Small intestine (tissue), 7 donors: ENCODE measurements at regions not wholly inside any gene's neighbourhood (a gene's known extent, or its start where the extent isn't known, plus 50 kb on each side); places are given as distances from the start of the nearest gene placed in this dataset.

Source experiments
- DNase-seq, 2 donors: peaks; one replicate each; pipeline versions ENCODE4 v3.0.0 to v3.0.0-alpha.2; 2013
- FAIRE-seq: peaks from 2 replicates; lab custom pipeline; 2012; peaks lifted over from hg19 to GRCh38; lab: Jason Lieb, UNC
- H3K27ac ChIP-seq, 3 donors: one replicate each; pipeline ENCODE4 v1.5.1; 2013; ENCODE audit warnings: low read length in 2 of 3, mild to moderate bottlenecking in 2 of 3, control low read depth in 1 of 3, inconsistent platforms in 1 of 3, low read depth in 1 of 3, moderate library complexity in 1 of 3
- H3K27me3 ChIP-seq, 3 donors: one replicate each; pipeline ENCODE4 v1.6.1; 2013; ENCODE audit warnings: low read length in 3 of 3, inconsistent platforms in 1 of 3; ENCODE audit not compliant: control insufficient read depth in 3 of 3, insufficient read depth in 3 of 3
- H3K36me3 ChIP-seq, 3 donors: one replicate each; pipeline ENCODE4 v1.6.1; 2013; ENCODE audit warnings: low read length in 3 of 3, inconsistent platforms in 1 of 3, low read depth in 1 of 3, mild to moderate bottlenecking in 1 of 3, moderate library complexity in 1 of 3; ENCODE audit not compliant: control insufficient read depth in 3 of 3, insufficient read depth in 2 of 3
- H3K4me1 ChIP-seq, 3 donors: one replicate each; pipeline ENCODE4 v1.6.1; 2013; ENCODE audit warnings: low read length in 2 of 3, inconsistent platforms in 1 of 3, low read depth in 1 of 3, mild to moderate bottlenecking in 1 of 3, moderate library complexity in 1 of 3; ENCODE audit not compliant: control insufficient read depth in 3 of 3, insufficient read depth in 2 of 3
- H3K4me3 ChIP-seq, 3 donors: one replicate each; pipeline ENCODE4 v1.5.1; 2013; ENCODE audit warnings: low read length in 3 of 3, control low read depth in 1 of 3, inconsistent platforms in 1 of 3, low read depth in 1 of 3, mild to moderate bottlenecking in 1 of 3, moderate library complexity in 1 of 3
- H3K9me3 ChIP-seq, 2 donors: one replicate each; pipeline ENCODE4 v1.6.1; 2013; ENCODE audit warnings: low read depth in 1 of 2, low read length in 1 of 2; ENCODE audit not compliant: control insufficient read depth in 2 of 2, insufficient read depth in 1 of 2
- WGBS, 3 donors: extraction: QIAGEN DNeasy Blood & Tissue Kit; methylation state at CpG; one replicate each; pipeline ENCODE4 v1.1.7; 2013; 5-methylcytosine and 5-hydroxymethylcytosine counted together
- donor health status: healthy with polysubstance abuse.
- donor health status: control.
- donor health status: control.
- donor health status: Bipolar disorder and iron deficiency.
- donor health status: healthy.

DNA sequence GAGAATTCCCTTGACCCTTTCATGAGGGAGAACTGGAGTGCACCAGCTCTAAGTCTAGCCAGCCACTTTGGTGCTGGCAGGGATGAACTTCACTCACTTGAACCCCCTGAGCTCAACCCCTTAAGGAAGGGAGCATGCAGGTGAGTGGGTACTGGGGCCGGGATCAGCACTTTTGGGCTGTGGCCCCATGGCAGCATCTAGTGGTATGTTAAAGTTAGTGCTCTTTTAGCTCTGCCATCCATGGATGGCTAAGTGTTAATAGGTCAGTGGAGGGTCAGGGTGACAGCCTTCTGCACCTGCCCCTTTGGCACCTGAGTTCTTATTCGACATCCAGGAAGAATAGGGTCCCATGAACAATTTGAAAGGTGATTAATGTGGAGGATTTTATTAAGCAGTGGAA, 689.0 kb upstream of the FSHR start:
- no peak overlapping the region for H3K27ac ChIP-seq
- no peak overlapping the region for H3K4me3 ChIP-seq
- peaks cover 0 to 11% of the 10 kb centered on the region in 2 donors for H3K9me3 ChIP-seq
- H3K36me3 ChIP-seq: no peaks in the 10 kb centered on the region
- FAIRE-seq: no peak
- no peak for DNase-seq
- no peaks in the 10 kb centered on the region for H3K4me1 ChIP-seq
- H3K27me3 ChIP-seq: no peaks in the 10 kb centered on the region
- WGBS, 3 donors: 69 to 84% (median 74%) methylated on average over 2 of the region's 2 CpGs

DNA sequence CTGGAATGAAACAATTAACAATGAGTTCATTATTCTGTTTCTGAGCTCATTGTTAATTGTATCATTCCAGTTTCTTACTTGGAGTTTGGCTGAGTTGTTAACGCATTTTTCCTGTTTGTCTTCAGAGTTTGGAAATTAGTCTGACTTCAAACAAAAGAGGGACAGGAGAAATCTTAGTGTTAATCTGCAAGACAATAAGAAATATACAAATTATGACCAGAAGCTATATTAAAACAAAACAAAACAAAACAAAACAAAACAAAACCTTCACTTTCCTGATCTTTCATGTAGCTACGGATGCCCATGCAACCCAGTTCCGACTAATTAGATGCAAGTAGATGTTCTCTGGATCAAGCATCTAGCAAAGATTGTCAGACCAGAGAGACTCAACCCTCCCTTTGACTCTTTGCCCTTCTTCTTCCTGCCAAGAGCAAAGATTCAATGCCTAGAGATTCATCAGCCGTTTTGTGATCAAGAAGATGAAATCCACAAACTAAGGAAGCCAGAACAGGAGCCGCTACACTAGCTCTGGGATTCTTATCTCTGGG, 686.2 kb upstream of the FSHR start:
- DNase-seq (no peak), FAIRE-seq (no peak)
- Histone ChIP-seq H3K9me3 (peaks cover 0 to 11% of the 10 kb centered on the region in 2 donors), H3K4me3 (no peak overlapping the region), H3K27ac (no peak overlapping the region), H3K4me1 (no peaks in the 10 kb centered on the region), H3K36me3 (no peaks in the 10 kb centered on the region), H3K27me3 (no peaks in the 10 kb centered on the region)
- WGBS, 3 donors: 75 to 83% (median 79%) methylated on average over 5 of the region's 5 CpGs

DNA sequence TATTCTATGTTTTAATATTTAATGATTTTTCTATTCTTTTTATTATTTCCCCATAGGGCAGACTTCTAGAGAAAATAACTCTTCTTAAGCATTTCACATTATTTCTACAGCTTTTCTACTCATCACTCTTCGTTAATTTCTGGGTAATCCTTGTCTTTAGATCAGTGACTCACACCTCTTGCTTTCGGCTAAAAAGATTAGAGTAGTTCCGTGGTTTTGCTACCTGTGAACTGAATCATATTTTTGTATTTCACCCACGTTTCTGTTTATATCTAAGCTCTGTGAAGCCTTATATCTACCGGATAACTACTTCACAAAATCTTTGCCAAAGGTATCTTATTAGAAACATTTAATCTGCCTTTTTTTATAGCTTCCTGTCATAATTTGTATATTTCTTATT, 685.5 kb upstream of the FSHR start:
- DNase-seq (no peak), FAIRE-seq (no peak)
- no peaks in the 10 kb centered on the region for H3K4me1 ChIP-seq
- H3K9me3 ChIP-seq: peaks cover 0 to 11% of the 10 kb centered on the region in 2 donors
- 73 to 79% (median 73%) methylated on average over 5 of the region's 5 CpGs for WGBS, 3 donors
- H3K27me3 ChIP-seq: no peaks in the 10 kb centered on the region
- H3K4me3 ChIP-seq: no peak overlapping the region
- no peak overlapping the region for H3K27ac ChIP-seq
- H3K36me3 ChIP-seq: no peaks in the 10 kb centered on the region

DNA sequence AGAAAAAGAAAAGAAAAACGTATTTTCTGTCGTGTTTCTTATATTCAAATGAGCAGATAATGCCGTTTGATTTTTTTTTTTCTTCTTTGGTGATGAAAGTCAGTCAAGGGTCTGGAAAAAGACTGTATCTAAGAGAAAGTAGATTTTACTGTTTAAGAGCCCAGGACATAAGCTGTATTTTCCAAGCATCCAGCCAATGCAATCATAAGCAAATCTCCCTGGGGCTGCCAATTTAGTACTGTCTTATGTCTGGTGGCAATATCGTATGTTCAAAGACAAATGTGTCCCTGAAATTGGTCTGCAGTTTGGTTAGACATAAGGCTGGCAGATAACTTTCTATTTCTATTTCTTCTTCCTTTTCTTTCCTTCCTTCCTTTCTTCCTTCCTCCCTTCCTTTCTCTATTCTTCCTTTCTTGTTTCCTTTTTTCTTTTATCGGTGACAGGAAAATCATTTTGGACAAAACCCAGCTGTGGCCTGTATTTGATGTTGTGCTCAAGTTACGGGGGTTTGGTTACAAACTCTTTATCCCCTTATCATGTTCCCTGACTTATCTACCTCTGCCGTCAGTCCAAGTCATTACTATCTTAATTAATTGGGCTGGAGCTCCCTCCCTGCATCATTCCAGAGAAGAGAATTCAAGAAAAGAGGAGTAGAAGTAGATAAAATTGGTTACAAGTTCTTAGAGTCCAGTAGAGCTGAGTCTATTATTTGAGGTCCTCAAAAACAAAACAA, 683.4 kb upstream of the FSHR start:
- no peak for DNase-seq
- no peak for FAIRE-seq
- Histone ChIP-seq H3K4me3 (no peak overlapping the region), H3K27me3 (no peaks in the 10 kb centered on the region), H3K9me3 (no peaks in the 10 kb centered on the region), H3K27ac (no peak overlapping the region), H3K36me3 (no peaks in the 10 kb centered on the region), H3K4me1 (no peaks in the 10 kb centered on the region)
- 24 to 47% (median 36%) methylated on average over 7 of the region's 7 CpGs for WGBS, 3 donors

DNA sequence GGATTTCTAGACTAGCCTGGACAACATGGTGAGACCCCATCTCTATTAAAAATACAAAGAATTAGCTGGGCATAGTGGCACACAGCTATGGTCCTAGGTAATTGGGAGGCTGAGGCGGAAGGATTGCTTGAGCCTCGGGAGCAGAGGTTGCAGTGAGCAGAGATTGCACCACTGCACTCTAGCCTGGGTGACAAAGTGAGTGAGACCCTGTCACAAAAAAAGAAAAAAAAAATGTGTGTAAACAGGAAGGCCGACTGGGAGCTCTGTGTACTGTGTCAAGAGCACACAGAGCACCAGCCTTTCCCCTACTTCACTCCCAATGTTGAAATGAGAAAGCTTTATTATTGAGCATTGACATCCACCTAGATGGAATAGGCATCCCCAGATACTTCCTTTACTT, 681.7 kb upstream of the FSHR start:
- no peaks in the 10 kb centered on the region for H3K9me3 ChIP-seq
- WGBS, 3 donors: 70 to 79% (median 71%) methylated on average over 3 of the region's 3 CpGs
- no peak for DNase-seq
- H3K4me3 ChIP-seq: no peak overlapping the region
- no peak overlapping the region for H3K27ac ChIP-seq
- no peak for FAIRE-seq
- no peaks in the 10 kb centered on the region for H3K27me3 ChIP-seq
- no peaks in the 10 kb centered on the region for H3K36me3 ChIP-seq
- H3K4me1 ChIP-seq: no peaks in the 10 kb centered on the region

DNA sequence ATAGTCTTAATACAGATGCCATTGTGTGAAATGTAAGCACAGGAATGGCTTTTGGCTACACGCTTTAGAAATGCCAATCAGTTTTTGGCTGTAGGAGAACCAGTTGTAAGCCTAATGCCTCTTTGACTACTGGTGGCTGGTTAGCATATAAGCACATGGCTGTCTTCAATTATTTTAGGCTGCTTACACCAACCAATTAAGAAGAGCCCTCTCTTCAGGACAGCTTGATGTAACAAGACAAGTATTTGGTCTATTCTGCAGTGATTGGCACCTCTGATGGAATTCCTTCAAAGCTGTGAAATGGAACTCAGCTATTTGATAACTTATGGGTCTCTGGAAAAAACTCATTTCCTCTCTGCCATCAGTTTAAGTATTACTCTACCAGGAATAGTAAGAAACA, 680.1 kb upstream of the FSHR start:
- H3K9me3 ChIP-seq: no peaks in the 10 kb centered on the region
- DNase-seq (no peak), FAIRE-seq (no peak)
- no peaks in the 10 kb centered on the region for H3K4me1 ChIP-seq
- H3K27ac ChIP-seq: no peak overlapping the region
- WGBS, 3 donors: 81 to 90% (median 86%) methylated on average over 1 of the region's 1 CpG
- no peaks in the 10 kb centered on the region for H3K27me3 ChIP-seq
- H3K4me3 ChIP-seq: no peak overlapping the region
- H3K36me3 ChIP-seq: no peaks in the 10 kb centered on the region

- Histone ChIP-seq H3K27me3 (no peaks in the 10 kb centered on the region), H3K4me1 (no peaks in the 10 kb centered on the region), H3K4me3 (no peak overlapping the region), H3K36me3 (no peaks in the 10 kb centered on the region), H3K9me3 (peaks cover 0 to 3% of the 10 kb centered on the region in 2 donors), H3K27ac (no peak overlapping the region)
- FAIRE-seq (no peak), DNase-seq (no peak)
- 70 to 75% (median 73%) methylated on average over 3 of the region's 3 CpGs for WGBS, 3 donors
Observed at GRCh38 chr2:49832555-49832954, 678.2 kb upstream of the FSHR start.

GRCh38 chr2:49831698-49832367, 677.5 kb upstream of the FSHR start:
- no peak overlapping the region for H3K4me3 ChIP-seq
- H3K27me3 ChIP-seq: no peaks in the 10 kb centered on the region
- peaks cover 0 to 3% of the 10 kb centered on the region in 2 donors for H3K9me3 ChIP-seq
- no peak overlapping the region for H3K27ac ChIP-seq
- no peak for DNase-seq
- no peaks in the 10 kb centered on the region for H3K4me1 ChIP-seq
- H3K36me3 ChIP-seq: no peaks in the 10 kb centered on the region
- no peak for FAIRE-seq
- 73 to 80% (median 79%) methylated on average over 14 of the region's 14 CpGs for WGBS, 3 donors
